Left ventricle myocardium inferior (tissue), 1 donor: ENCODE measurements at regions not wholly inside any gene's neighbourhood (a gene's known extent, or its start where the extent isn't known, plus 50 kb on each side); places are given as distances from the start of the nearest gene placed in this dataset.

ENCODE experiments used
- DNase-seq: peaks from one replicate; pipeline ENCODE4 v3.0.0-alpha.2; 2020
- H3K27ac ChIP-seq: fragments of 200-600 bp; replicated peaks from 2 replicates; pipeline ENCODE4 v1.8.0; 2021
- H3K27me3 ChIP-seq: fragments of 200-600 bp; 2 replicates; pipeline ENCODE4 v1.8.0; 2021; ENCODE audit warnings: low read depth
- H3K36me3 ChIP-seq: fragments of 200-600 bp; 2 replicates; pipeline ENCODE4 v1.8.0; 2021
- H3K4me1 ChIP-seq: fragments of 200-600 bp; 2 replicates; pipeline ENCODE4 v1.8.0; 2021
- H3K4me3 ChIP-seq: fragments of 200-600 bp; 2 replicates; pipeline ENCODE4 v1.8.0; 2021; ENCODE audit warnings: mild to moderate bottlenecking, moderate library complexity
- H3K9me3 ChIP-seq: fragments of 200-600 bp; replicated peaks from 2 replicates; pipeline ENCODE4 v1.8.0; 2021
- intact Hi-C: fragments of 100-400 bp; cut with micrococcal nuclease; formaldehyde crosslinking; loops from one replicate; pipeline ENCODE4 v1.11.0; 2022
- TF ChIP-seq, protein P1 (sequence below): fragments of 200-600 bp; IDR thresholded peaks from 2 replicates; pipeline ENCODE4 v1.8.0; 2021; ENCODE audit warnings: antibody characterized with exemption, mild to moderate bottlenecking, borderline replicate concordance
- donor health status: DM: no; HTN: yes; CAD: no; lungs with severe emphysema.

DNA sequence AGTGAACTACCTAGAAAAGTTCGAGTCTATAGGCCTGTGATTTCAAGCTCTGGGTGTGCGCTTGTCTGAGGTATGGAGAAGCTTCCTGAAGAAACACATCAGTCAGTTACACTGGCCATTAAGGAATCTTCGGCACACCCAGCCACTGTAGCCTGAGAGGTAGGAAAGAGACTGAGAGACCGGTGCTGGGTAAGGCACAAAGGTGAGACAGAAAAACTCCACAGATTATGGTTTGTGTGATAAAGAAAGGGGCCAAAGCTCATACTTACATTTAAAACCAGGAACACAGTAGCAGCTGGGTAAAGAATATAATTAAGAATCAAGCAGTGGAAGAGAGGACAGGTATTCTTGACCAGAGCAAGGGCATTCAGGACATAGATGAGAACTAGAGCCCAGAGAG is 74.8 kb upstream of the TTC29 start:
- intact Hi-C loops = no loop called here
- Histone ChIP-seq H3K4me1 (no peaks in the 10 kb centered on the region), H3K36me3 (no peaks in the 10 kb centered on the region), H3K9me3 (peaks cover 3% of the 10 kb centered on the region), H3K27ac (no peak overlapping the region), H3K27me3 (peaks cover 2% of the 10 kb centered on the region), H3K4me3 (no peak overlapping the region)
- TF ChIP-seq, protein P1, sequence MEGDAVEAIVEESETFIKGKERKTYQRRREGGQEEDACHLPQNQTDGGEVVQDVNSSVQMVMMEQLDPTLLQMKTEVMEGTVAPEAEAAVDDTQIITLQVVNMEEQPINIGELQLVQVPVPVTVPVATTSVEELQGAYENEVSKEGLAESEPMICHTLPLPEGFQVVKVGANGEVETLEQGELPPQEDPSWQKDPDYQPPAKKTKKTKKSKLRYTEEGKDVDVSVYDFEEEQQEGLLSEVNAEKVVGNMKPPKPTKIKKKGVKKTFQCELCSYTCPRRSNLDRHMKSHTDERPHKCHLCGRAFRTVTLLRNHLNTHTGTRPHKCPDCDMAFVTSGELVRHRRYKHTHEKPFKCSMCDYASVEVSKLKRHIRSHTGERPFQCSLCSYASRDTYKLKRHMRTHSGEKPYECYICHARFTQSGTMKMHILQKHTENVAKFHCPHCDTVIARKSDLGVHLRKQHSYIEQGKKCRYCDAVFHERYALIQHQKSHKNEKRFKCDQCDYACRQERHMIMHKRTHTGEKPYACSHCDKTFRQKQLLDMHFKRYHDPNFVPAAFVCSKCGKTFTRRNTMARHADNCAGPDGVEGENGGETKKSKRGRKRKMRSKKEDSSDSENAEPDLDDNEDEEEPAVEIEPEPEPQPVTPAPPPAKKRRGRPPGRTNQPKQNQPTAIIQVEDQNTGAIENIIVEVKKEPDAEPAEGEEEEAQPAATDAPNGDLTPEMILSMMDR = no peak
- no peak for DNase-seq

DNA sequence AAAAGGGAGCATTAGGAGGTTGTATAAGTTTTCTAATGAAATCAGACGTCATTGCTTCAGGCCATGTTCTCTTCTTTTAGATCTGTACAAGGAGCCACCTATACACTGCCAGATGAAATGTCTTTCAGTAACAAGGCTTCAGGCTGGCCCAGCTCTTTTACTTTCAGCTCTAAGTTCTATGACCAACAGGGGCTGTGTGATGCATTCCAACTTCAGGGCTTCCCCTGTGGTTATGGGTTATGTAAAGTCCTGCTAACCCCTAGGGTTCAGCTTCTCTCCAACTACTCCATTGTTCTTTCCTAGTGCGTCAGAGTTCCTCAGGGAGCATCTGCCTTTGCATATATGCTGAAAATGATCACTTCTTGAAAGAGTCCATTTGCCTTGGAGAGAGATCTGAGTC is 79.4 kb upstream of the TTC29 start:
- no peak overlapping the region for H3K4me3 ChIP-seq
- TF ChIP-seq, protein P1 = no peak
- no peaks in the 10 kb centered on the region for H3K4me1 ChIP-seq
- no peaks in the 10 kb centered on the region for H3K27me3 ChIP-seq
- H3K27ac ChIP-seq = no peak overlapping the region
- peaks cover 3% of the 10 kb centered on the region for H3K9me3 ChIP-seq
- intact Hi-C loops = no loop called here
- no peak for DNase-seq
- H3K36me3 ChIP-seq = no peaks in the 10 kb centered on the region

DNA sequence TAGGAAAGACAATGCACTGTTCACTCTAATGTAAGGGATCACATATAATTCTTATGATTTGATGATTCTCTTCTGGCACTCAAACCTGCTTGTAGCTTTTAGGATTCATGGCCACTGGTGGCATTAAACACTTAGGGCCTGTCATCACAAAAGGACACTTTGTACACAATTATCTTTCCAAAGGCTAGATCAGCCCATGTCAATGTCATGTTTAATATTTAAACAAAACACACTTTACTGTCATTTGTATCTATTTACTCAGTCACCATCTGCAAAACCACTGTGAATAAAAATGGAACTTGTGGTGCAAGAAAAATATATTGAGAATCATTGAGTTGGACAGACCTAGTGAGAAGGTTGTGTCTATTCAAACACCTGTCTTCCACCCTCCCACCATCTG is 83.6 kb upstream of the TTC29 start:
- no peaks in the 10 kb centered on the region for H3K9me3 ChIP-seq
- H3K36me3 ChIP-seq = no peaks in the 10 kb centered on the region
- H3K27me3 ChIP-seq = no peaks in the 10 kb centered on the region
- H3K4me1 ChIP-seq = no peaks in the 10 kb centered on the region
- intact Hi-C loops = no loop called here
- TF ChIP-seq, protein P1 = no peak
- no peak overlapping the region for H3K27ac ChIP-seq
- H3K4me3 ChIP-seq = no peak overlapping the region
- DNase-seq = no peak

DNA sequence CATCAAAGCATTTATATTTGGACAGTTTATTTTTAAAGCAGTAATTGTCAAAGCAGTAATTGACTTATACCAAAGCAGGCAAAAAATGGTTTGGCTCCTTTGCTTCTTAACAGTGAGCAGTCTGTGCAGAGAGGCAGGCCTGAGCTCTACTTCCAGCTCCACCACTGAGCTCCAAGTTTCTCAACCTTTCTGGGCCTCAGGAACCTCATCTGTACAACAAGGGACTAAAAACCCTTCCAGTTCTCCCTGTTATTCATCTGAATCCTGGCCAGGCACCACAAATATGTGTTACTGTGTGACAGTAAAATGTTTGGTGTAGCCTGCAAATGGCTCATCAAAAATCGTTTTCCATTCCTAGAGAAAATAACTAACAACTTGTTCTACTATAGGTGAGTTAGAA is 88.7 kb upstream of the TTC29 start:
- Histone ChIP-seq H3K27ac (no peak overlapping the region), H3K4me1 (peaks cover 3% of the 10 kb centered on the region), H3K36me3 (no peaks in the 10 kb centered on the region), H3K27me3 (peaks cover 6% of the 10 kb centered on the region), H3K9me3 (no peaks in the 10 kb centered on the region), H3K4me3 (no peak overlapping the region)
- TF ChIP-seq, protein P1 = no peak
- intact Hi-C loops = no loop called here
- no peak for DNase-seq

DNA sequence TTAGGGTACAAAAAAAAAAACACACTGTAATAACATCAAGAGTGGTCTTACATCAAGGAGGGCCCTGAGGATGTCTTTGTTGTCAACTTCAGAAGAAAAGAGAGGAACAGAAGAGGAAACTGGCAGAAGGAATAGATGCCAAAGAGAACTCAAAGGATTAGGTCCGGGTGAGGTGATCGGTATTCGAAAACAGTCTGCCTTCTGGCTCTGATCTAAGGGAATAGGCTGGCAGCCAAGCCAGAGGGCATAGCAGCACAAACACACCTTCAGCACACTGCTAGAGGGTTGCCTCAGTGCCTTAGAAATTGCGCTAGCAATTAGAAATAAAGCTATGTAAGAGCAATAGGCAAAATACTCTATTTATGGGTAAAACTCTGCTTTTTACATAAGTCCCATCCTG is 91.4 kb upstream of the TTC29 start:
- H3K27ac ChIP-seq = no peak overlapping the region
- TF ChIP-seq, protein P1 = no peak
- peaks cover 3% of the 10 kb centered on the region for H3K4me1 ChIP-seq
- intact Hi-C loops = no loop called here
- H3K4me3 ChIP-seq = no peak overlapping the region
- peaks cover 18% of the 10 kb centered on the region for H3K27me3 ChIP-seq
- DNase-seq = no peak
- H3K9me3 ChIP-seq = no peaks in the 10 kb centered on the region
- no peaks in the 10 kb centered on the region for H3K36me3 ChIP-seq
